Endodermal cell (in vitro differentiated cells): ENCODE measurements at regions not wholly inside any gene's neighbourhood (a gene's known extent, or its start where the extent isn't known, plus 50 kb on each side); places are given as distances from the start of the nearest gene placed in this dataset.

Experiments used
- DNase-seq: peaks from one replicate; pipeline ENCODE4 v3.0.0-alpha.2; 2017
- H3K27ac ChIP-seq: 2 replicates; pipeline ENCODE4 v1.5.1; 2013; ENCODE audit warnings: mild to moderate bottlenecking, low read depth, low read length, moderate library complexity
- H3K27me3 ChIP-seq: 2 replicates; pipeline ENCODE4 v1.6.1; 2013; ENCODE audit warnings: mild to moderate bottlenecking, low read length, moderate library complexity; ENCODE audit not compliant: insufficient read depth, control insufficient read depth, poor library complexity, severe bottlenecking
- H3K36me3 ChIP-seq: 2 replicates; pipeline ENCODE4 v1.7.0; 2013; ENCODE audit warnings: mild to moderate bottlenecking, low read length, moderate library complexity; ENCODE audit not compliant: control insufficient read depth, insufficient read depth
- H3K4me1 ChIP-seq: one replicate; pipeline ENCODE4 v1.7.0; 2013; ENCODE audit warnings: low read length; ENCODE audit not compliant: control insufficient read depth, insufficient read depth
- H3K4me3 ChIP-seq: 2 replicates; pipeline ENCODE4 v1.5.1; 2013; ENCODE audit warnings: mild to moderate bottlenecking, low read length, moderate library complexity
- H3K9ac ChIP-seq: 2 replicates; pipeline ENCODE4 v1.6.1; 2013; ENCODE audit warnings: mild to moderate bottlenecking, low read length, moderate library complexity; ENCODE audit not compliant: poor library complexity, severe bottlenecking; ENCODE audit errors: extremely low read depth
- H3K9me3 ChIP-seq: 2 replicates; pipeline ENCODE4 v1.6.1; 2013; ENCODE audit warnings: mild to moderate bottlenecking, low read length, moderate library complexity; ENCODE audit not compliant: control insufficient read depth
- H3K27ac Mint-ChIP-seq: 2 replicates; pipeline ENCODE4 v1.8.0; 2020; ENCODE audit warnings: mixed read lengths
- H3K27me3 Mint-ChIP-seq: 2 replicates; pipeline ENCODE4 v1.8.0; 2021; ENCODE audit warnings: mild to moderate bottlenecking, mixed read lengths; ENCODE audit not compliant: insufficient read depth
- H3K36me3 Mint-ChIP-seq: 2 replicates; pipeline ENCODE4 v1.8.0; 2020; ENCODE audit warnings: low read depth, mixed read lengths
- H3K4me1 Mint-ChIP-seq: 2 replicates; pipeline ENCODE4 v1.8.0; 2020; ENCODE audit warnings: mixed read lengths
- H3K4me3 Mint-ChIP-seq: 2 replicates; pipeline ENCODE4 v1.8.0; 2020; ENCODE audit warnings: mild to moderate bottlenecking, moderate library complexity, mixed read lengths
- H3K9me3 Mint-ChIP-seq: 2 replicates; pipeline ENCODE4 v1.8.0; 2020; ENCODE audit warnings: mild to moderate bottlenecking, mixed read lengths
- WGBS, 2 experiments: methylation state at CpG; one replicate each; pipeline versions ENCODE4 v1.1.5 to v1.1.7; 2013; ENCODE audit warnings: missing lambda C conversion rate in 2 of 2, mixed read lengths in 1 of 2; ENCODE audit not compliant: insufficient coverage in 1 of 2, insufficient read length in 1 of 2; 5-methylcytosine and 5-hydroxymethylcytosine counted together
- TF ChIP-seq, protein P1 (sequence below): fragments of 200-600 bp; sonication (generic); conservative IDR thresholded peaks from 2 replicates; pipeline ENCODE4 v1.5.0; 2021; ENCODE audit warnings: antibody characterized with exemption, mild to moderate bottlenecking

- Histone ChIP-seq H3K9me3 (no peaks in the 10 kb centered on the region), H3K4me3 (no peak overlapping the region), H3K36me3 (no peaks in the 10 kb centered on the region), H3K27ac (no peak overlapping the region), H3K9ac (no peak overlapping the region), H3K4me1 (no peaks in the 10 kb centered on the region), H3K27me3 (no peaks in the 10 kb centered on the region)
- TF ChIP-seq, protein P1, sequence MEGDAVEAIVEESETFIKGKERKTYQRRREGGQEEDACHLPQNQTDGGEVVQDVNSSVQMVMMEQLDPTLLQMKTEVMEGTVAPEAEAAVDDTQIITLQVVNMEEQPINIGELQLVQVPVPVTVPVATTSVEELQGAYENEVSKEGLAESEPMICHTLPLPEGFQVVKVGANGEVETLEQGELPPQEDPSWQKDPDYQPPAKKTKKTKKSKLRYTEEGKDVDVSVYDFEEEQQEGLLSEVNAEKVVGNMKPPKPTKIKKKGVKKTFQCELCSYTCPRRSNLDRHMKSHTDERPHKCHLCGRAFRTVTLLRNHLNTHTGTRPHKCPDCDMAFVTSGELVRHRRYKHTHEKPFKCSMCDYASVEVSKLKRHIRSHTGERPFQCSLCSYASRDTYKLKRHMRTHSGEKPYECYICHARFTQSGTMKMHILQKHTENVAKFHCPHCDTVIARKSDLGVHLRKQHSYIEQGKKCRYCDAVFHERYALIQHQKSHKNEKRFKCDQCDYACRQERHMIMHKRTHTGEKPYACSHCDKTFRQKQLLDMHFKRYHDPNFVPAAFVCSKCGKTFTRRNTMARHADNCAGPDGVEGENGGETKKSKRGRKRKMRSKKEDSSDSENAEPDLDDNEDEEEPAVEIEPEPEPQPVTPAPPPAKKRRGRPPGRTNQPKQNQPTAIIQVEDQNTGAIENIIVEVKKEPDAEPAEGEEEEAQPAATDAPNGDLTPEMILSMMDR, result no peak
- H3K4me1 Mint-ChIP-seq, result no peaks in the 10 kb centered on the region
- H3K9me3 Mint-ChIP-seq, result no peaks in the 10 kb centered on the region
- no peak overlapping the region for H3K27ac Mint-ChIP-seq
- H3K36me3 Mint-ChIP-seq, result no peaks in the 10 kb centered on the region
- no peaks in the 10 kb centered on the region for H3K27me3 Mint-ChIP-seq
- 76 to 100% methylated on average over 1 of the region's 1 CpG for WGBS, 2 experiments
- no peak for DNase-seq
- H3K4me3 Mint-ChIP-seq, result no peak overlapping the region
These were observed 1025.3 kb upstream of the EPHA6 start for GRCh38 chr3:95789111-95789510.

DNA sequence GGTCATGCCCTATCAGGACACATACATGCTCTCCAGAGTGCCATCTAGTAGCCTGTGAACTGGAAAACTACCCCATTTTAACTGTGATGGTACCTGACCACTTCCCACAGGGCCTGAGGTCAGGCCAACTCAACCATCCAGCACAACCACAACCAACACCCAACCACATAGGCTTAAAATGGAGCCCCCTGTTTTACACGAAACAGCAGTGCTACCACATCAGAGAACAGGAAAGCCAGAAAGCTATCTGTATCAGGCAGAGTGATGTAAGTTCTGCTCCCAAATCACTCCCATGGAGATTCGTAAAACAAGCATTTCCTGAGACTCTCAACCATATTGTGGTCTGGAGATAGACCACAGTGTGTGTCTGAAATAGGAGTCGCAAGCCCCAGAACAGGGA, 1017.3 kb upstream of the EPHA6 start:
- H3K36me3 ChIP-seq, result no peaks in the 10 kb centered on the region
- H3K4me3 ChIP-seq, result no peak overlapping the region
- H3K9ac ChIP-seq, result no peak overlapping the region
- H3K9me3 Mint-ChIP-seq, result no peaks in the 10 kb centered on the region
- no peaks in the 10 kb centered on the region for H3K27me3 ChIP-seq
- no peak overlapping the region for H3K4me3 Mint-ChIP-seq
- no peaks in the 10 kb centered on the region for H3K9me3 ChIP-seq
- H3K27ac Mint-ChIP-seq, result no peak overlapping the region
- no peaks in the 10 kb centered on the region for H3K4me1 ChIP-seq
- no peaks in the 10 kb centered on the region for H3K36me3 Mint-ChIP-seq
- H3K4me1 Mint-ChIP-seq, result no peaks in the 10 kb centered on the region
- no peak for DNase-seq
- no peak overlapping the region for H3K27ac ChIP-seq
- no peaks in the 10 kb centered on the region for H3K27me3 Mint-ChIP-seq
- TF ChIP-seq, protein P1, result no peak
- 98 to 100% methylated on average over 2 to 3 of the region's 3 CpGs for WGBS, 2 experiments

DNA sequence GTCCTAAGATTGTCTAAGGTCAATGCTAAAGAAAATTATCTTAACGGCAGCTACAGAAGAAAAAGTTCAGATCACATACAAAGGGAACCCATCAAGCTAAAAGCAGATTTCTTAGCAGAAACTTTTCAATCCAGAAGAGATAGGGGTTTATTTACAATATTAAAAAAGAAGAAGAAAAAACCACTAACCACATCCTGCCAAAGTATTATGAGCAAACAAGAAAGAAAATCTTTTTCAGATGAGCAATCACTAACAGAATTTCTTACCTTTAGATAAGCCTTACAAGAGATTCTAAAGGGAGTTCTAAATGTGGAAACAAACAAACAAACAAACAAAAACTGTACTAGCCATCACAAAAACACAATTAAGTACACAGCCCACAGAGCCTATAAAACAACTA, 1015.8 kb upstream of the EPHA6 start:
- H3K4me3 Mint-ChIP-seq, result no peak overlapping the region
- Histone ChIP-seq H3K36me3 (no peaks in the 10 kb centered on the region), H3K27ac (no peak overlapping the region), H3K4me1 (no peaks in the 10 kb centered on the region), H3K4me3 (no peak overlapping the region), H3K9me3 (no peaks in the 10 kb centered on the region), H3K27me3 (no peaks in the 10 kb centered on the region), H3K9ac (no peak overlapping the region)
- H3K9me3 Mint-ChIP-seq, result no peaks in the 10 kb centered on the region
- no peak for DNase-seq
- no peaks in the 10 kb centered on the region for H3K4me1 Mint-ChIP-seq
- no peaks in the 10 kb centered on the region for H3K36me3 Mint-ChIP-seq
- no peak overlapping the region for H3K27ac Mint-ChIP-seq
- no peaks in the 10 kb centered on the region for H3K27me3 Mint-ChIP-seq
- WGBS, 2 experiments, result 100% methylated on average over 1 of the region's 1 CpG; no CpG with 5 or more reads in 1 of the 2 experiments
- TF ChIP-seq, protein P1, result no peak
